IMR-90 (cell line): ENCODE measurements at regions not wholly inside any gene's neighbourhood (a gene's known extent, or its start where the extent isn't known, plus 50 kb on each side); places are given as distances from the start of the nearest gene placed in this dataset.

Experiments used
- ATAC-seq: fragments of 200-7000 bp; cut with Tn5 transposase; 2 replicates; pipeline ENCODE4 v1.9.1; 2020; ENCODE audit warnings: low read depth, mild to moderate bottlenecking, moderate library complexity
- BruUV-seq: library from RNA; stranded (reverse); fragments of 400-500 nt; replicated peaks from 2 replicates; lab custom pipeline; 2021; lab: Mats Ljungman, UMichigan
- CTCF ChIA-PET: fragments of 300-600 bp; formaldehyde crosslinking; extraction: SDS; loops from one replicate; lab custom pipeline; 2021; ENCODE audit warnings: antibody characterized with exemption; lab: Yijun Ruan, JAX
- POLR2A ChIA-PET: fragments of 300-600 bp; sonication (Branson Sonifier 250); formaldehyde crosslinking; loops from one replicate; lab custom pipeline; 2022; ENCODE audit warnings: antibody characterized with exemption; ENCODE audit not compliant: unreplicated experiment; lab: Charles Lee
- DNase-seq: peaks from one replicate; pipeline ENCODE4 v3.0.0; 2013
- H2AFZ ChIP-seq: replicated peaks from 2 replicates; pipeline ENCODE3; 2013; ENCODE audit warnings: low read length, mild to moderate bottlenecking; ENCODE audit not compliant: poor library complexity
- H2AK5ac ChIP-seq: 2 replicates; pipeline ENCODE4 v1.6.1; 2013; ENCODE audit warnings: low read depth, low read length, inconsistent platforms
- H2AK9ac ChIP-seq: replicated peaks from 2 replicates; pipeline ENCODE3; 2013; ENCODE audit warnings: mild to moderate bottlenecking, low read depth, low read length, moderate library complexity; ENCODE audit not compliant: poor library complexity
- H2BK120ac ChIP-seq: 2 replicates; pipeline ENCODE4 v1.6.1; 2013; ENCODE audit warnings: low read depth, low read length, inconsistent platforms
- H2BK15ac ChIP-seq: 3 replicates; pipeline ENCODE4 v1.6.1; 2013; ENCODE audit warnings: low read depth, low read length, inconsistent platforms
- H2BK20ac ChIP-seq: 2 replicates; pipeline ENCODE4 v1.6.1; 2013; ENCODE audit warnings: low read depth, mild to moderate bottlenecking, inconsistent platforms, low read length, moderate library complexity
- H2BK5ac ChIP-seq: 2 replicates; pipeline ENCODE4 v1.6.1; 2013; ENCODE audit warnings: mild to moderate bottlenecking, low read depth, low read length, inconsistent platforms; ENCODE audit not compliant: poor library complexity, severe bottlenecking
- H3K14ac ChIP-seq: replicated peaks from 2 replicates; pipeline ENCODE4 v1.6.1; 2013; ENCODE audit warnings: low read depth, low read length, inconsistent platforms
- H3K18ac ChIP-seq: 2 replicates; pipeline ENCODE4 v1.6.1; 2013; ENCODE audit warnings: low read depth, low read length, control low read depth
- H3K23ac ChIP-seq: 2 replicates; pipeline ENCODE4 v1.6.1; 2013; ENCODE audit warnings: low read depth, low read length, inconsistent platforms
- H3K27ac ChIP-seq: 2 replicates; pipeline ENCODE4 v1.5.1; 2013; ENCODE audit warnings: mild to moderate bottlenecking, control low read depth, low read length; ENCODE audit not compliant: insufficient read depth
- H3K27me3 ChIP-seq: 2 replicates; pipeline ENCODE4 v1.6.1; 2013; ENCODE audit warnings: low read length; ENCODE audit not compliant: control insufficient read depth, insufficient read depth
- H3K36me3 ChIP-seq: 2 replicates; pipeline ENCODE4 v1.6.1; 2013; ENCODE audit warnings: low read length, mixed read lengths; ENCODE audit not compliant: control insufficient read depth, insufficient read depth
- H3K4ac ChIP-seq: 2 replicates; pipeline ENCODE4 v1.6.1; 2013; ENCODE audit warnings: low read depth, low read length, inconsistent platforms
- H3K4me1 ChIP-seq: 2 replicates; pipeline ENCODE4 v1.6.1; 2013; ENCODE audit warnings: low read length, mixed read lengths; ENCODE audit not compliant: control insufficient read depth, insufficient read depth
- H3K4me2 ChIP-seq: 2 replicates; pipeline ENCODE4 v1.6.1; 2013; ENCODE audit warnings: low read depth, mild to moderate bottlenecking, control low read depth, low read length, moderate library complexity
- H3K4me3 ChIP-seq: 2 replicates; pipeline ENCODE4 v1.5.1; 2013; ENCODE audit warnings: low read depth, mild to moderate bottlenecking, control low read depth, low read length, moderate library complexity; ENCODE audit not compliant: insufficient read depth
- H3K56ac ChIP-seq: 2 replicates; pipeline ENCODE4 v1.6.1; 2013; ENCODE audit warnings: low read length, inconsistent platforms; ENCODE audit not compliant: insufficient read depth; ENCODE audit errors: extremely low read depth
- H3K79me1 ChIP-seq, 2 experiments: 2 replicates each; pipeline ENCODE4 v1.6.1; 2013; ENCODE audit warnings: low read length in 2 of 2, inconsistent platforms in 1 of 2, low read depth in 1 of 2
- H3K9ac ChIP-seq: 2 replicates; pipeline ENCODE4 v1.6.1; 2013; ENCODE audit warnings: low read depth, low read length, control low read depth
- H3K9me1 ChIP-seq: 2 replicates; pipeline ENCODE4 v1.6.1; 2013; ENCODE audit warnings: low read length, inconsistent platforms; ENCODE audit not compliant: insufficient read depth
- H3K9me3 ChIP-seq: 2 replicates; pipeline ENCODE4 v1.6.1; 2013; ENCODE audit warnings: low read length; ENCODE audit not compliant: control insufficient read depth, insufficient read depth
- H4K20me1 ChIP-seq: 2 replicates; pipeline ENCODE4 v1.6.1; 2013; ENCODE audit warnings: low read length, inconsistent platforms; ENCODE audit not compliant: insufficient read depth
- H4K5ac ChIP-seq: 2 replicates; pipeline ENCODE4 v1.6.1; 2013; ENCODE audit warnings: mild to moderate bottlenecking, low read depth, low read length, control low read depth
- H4K8ac ChIP-seq, 2 experiments: 2 replicates each; pipeline ENCODE4 v1.6.1; 2013; ENCODE audit warnings: low read depth in 2 of 2, low read length in 2 of 2, control low read depth in 1 of 2, inconsistent platforms in 1 of 2
- H4K91ac ChIP-seq: 2 replicates; pipeline ENCODE4 v1.6.1; 2013; ENCODE audit warnings: low read depth, low read length, inconsistent platforms; ENCODE audit not compliant: insufficient read depth
- CHD1 ChIP-seq: IDR thresholded peaks from 2 replicates; pipeline ENCODE4 v1.6.1; 2012; ENCODE audit warnings: low read depth, low read length, improper control_type of control experiment
- MXI1 ChIP-seq: IDR thresholded peaks from 2 replicates; pipeline ENCODE4 v1.6.1; 2012; ENCODE audit warnings: low read depth, mild to moderate bottlenecking, low read length, moderate library complexity, borderline replicate concordance
- NFE2L2 ChIP-seq: fragments of 150-350 bp; IDR thresholded peaks from 2 replicates; pipeline ENCODE4 v1.6.1; 2016; ENCODE audit warnings: low read depth, mild to moderate bottlenecking, low read length
- RAD21 ChIP-seq: IDR thresholded peaks from 2 replicates; pipeline ENCODE4 v1.6.1; 2012; ENCODE audit warnings: low read length, improper control_type of control experiment
- RFX5 ChIP-seq: IDR thresholded peaks from 2 replicates; pipeline ENCODE4 v1.8.0; 2012; ENCODE audit warnings: low read depth, mild to moderate bottlenecking, low read length, moderate library complexity
- USF2 ChIP-seq: fragments of 150-350 bp; IDR thresholded peaks from 2 replicates; pipeline ENCODE4 v1.6.1; 2017; ENCODE audit warnings: mild to moderate bottlenecking, antibody characterized with exemption, low read length, low read depth
- WGBS, 2 experiments: methylation state at CpG; one replicate each; pipeline versions ENCODE4 v1.1.5 to v1.1.7; 2013; ENCODE audit warnings: missing lambda C conversion rate in 2 of 2; ENCODE audit not compliant: insufficient read length in 1 of 2; ENCODE audit errors: extremely low coverage in 2 of 2; 5-methylcytosine and 5-hydroxymethylcytosine counted together
- dilution Hi-C: fragments of 300-500 bp; cut with HindIII; formaldehyde crosslinking; loops from one replicate; pipeline ENCODE4 v1.14.3; 2018; ENCODE audit warnings: low sequenced_read_pairs; ENCODE audit not compliant: unreplicated experiment
- in situ Hi-C: fragments of 300-500 bp; cut with MboI; formaldehyde crosslinking; loops from 3 replicates; pipeline ENCODE4 v1.14.3; 2019; ENCODE audit warnings: low sequenced_read_pairs, inconsistent platforms, mixed read lengths
- intact Hi-C: fragments of 100-400 bp; cut with micrococcal nuclease; formaldehyde crosslinking; loops from 2 replicates; pipeline ENCODE4 v1.10.0; 2022
- TF ChIP-seq, protein P1 (sequence below): conservative IDR thresholded peaks from 2 replicates; pipeline ENCODE4 v1.5.1; 2012; ENCODE audit warnings: mild to moderate bottlenecking, low read depth, low read length, improper control_type of control experiment
- TF ChIP-seq, protein P2 (sequence below): fragments of 150-350 bp; IDR thresholded peaks from 2 replicates; pipeline ENCODE4 v1.6.1; 2016; ENCODE audit warnings: low read depth, mild to moderate bottlenecking, low read length, moderate library complexity, borderline replicate concordance

GRCh38 chr2:152246686-152247336 is 71.2 kb upstream of the STAM2 start (continued):
- TF ChIP-seq RAD21: no peak

DNA sequence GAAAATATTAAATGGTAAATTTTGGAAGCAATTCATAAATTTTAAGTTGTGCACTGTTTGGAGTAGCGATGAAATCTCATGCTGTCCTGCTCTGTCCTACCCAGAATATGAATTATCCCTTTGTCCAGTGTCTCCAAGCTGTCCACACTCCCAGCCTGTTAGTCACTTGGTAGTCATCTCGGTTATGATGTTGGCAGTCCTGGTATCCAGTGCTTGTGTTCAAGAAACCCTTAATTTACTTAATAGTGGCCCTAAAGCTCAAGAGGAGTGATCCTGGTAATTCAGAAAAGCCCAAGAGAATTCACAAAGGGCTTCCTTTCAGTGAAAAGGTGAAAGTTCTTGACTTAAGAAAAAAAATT is 71.8 kb upstream of the STAM2 start:
- H2BK5ac ChIP-seq: no peak overlapping the region
- ChIA-PET CTCF (no interaction called here), POLR2A (no interaction called here)
- H2BK20ac ChIP-seq: no peak overlapping the region
- intact Hi-C loops: no loop called here
- no peak overlapping the region for H3K4ac ChIP-seq
- H3K9me3 ChIP-seq: no peaks in the 10 kb centered on the region
- H3K9ac ChIP-seq: no peak overlapping the region
- H2AK5ac ChIP-seq: no peak overlapping the region
- no peak overlapping the region for H3K27ac ChIP-seq
- H2BK120ac ChIP-seq: no peak overlapping the region
- TF ChIP-seq RFX5: no peak
- TF ChIP-seq, protein P1, sequence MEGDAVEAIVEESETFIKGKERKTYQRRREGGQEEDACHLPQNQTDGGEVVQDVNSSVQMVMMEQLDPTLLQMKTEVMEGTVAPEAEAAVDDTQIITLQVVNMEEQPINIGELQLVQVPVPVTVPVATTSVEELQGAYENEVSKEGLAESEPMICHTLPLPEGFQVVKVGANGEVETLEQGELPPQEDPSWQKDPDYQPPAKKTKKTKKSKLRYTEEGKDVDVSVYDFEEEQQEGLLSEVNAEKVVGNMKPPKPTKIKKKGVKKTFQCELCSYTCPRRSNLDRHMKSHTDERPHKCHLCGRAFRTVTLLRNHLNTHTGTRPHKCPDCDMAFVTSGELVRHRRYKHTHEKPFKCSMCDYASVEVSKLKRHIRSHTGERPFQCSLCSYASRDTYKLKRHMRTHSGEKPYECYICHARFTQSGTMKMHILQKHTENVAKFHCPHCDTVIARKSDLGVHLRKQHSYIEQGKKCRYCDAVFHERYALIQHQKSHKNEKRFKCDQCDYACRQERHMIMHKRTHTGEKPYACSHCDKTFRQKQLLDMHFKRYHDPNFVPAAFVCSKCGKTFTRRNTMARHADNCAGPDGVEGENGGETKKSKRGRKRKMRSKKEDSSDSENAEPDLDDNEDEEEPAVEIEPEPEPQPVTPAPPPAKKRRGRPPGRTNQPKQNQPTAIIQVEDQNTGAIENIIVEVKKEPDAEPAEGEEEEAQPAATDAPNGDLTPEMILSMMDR: no peak
- TF ChIP-seq NFE2L2: no peak
- TF ChIP-seq, protein P2, sequence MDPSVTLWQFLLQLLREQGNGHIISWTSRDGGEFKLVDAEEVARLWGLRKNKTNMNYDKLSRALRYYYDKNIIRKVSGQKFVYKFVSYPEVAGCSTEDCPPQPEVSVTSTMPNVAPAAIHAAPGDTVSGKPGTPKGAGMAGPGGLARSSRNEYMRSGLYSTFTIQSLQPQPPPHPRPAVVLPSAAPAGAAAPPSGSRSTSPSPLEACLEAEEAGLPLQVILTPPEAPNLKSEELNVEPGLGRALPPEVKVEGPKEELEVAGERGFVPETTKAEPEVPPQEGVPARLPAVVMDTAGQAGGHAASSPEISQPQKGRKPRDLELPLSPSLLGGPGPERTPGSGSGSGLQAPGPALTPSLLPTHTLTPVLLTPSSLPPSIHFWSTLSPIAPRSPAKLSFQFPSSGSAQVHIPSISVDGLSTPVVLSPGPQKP: no peak
- no peak for TF ChIP-seq CHD1
- TF ChIP-seq MXI1: no peak
- TF ChIP-seq USF2: no peak
- TF ChIP-seq RAD21: no peak
- dilution Hi-C loops: no loop called here
- no peak overlapping the region for H4K91ac ChIP-seq
- H2BK15ac ChIP-seq: no peak overlapping the region
- no peaks in the 10 kb centered on the region for H4K20me1 ChIP-seq
- H3K4me2 ChIP-seq: no peak overlapping the region
- no peaks in the 10 kb centered on the region for H3K4me1 ChIP-seq
- WGBS, 2 experiments: no CpG with 5 or more reads among the region's 2 CpGs
- no TSS peak for BruUV-seq
- peaks cover 1% of the 10 kb centered on the region; the same call in 1 of the 2 replicates for H3K27me3 ChIP-seq
- DNase-seq (peak; percentile 55), ATAC-seq (peak; percentile 80)
- no peak overlapping the region for H4K8ac ChIP-seq
- no peak overlapping the region for H4K5ac ChIP-seq
- H3K14ac ChIP-seq: no peak overlapping the region
- H2AK9ac ChIP-seq: no peak overlapping the region
- no peak overlapping the region for H3K23ac ChIP-seq
- no peak overlapping the region for H3K18ac ChIP-seq
- no peak overlapping the region for H2AFZ ChIP-seq
- no peaks in the 10 kb centered on the region for H3K9me1 ChIP-seq
- H3K36me3 ChIP-seq: no peaks in the 10 kb centered on the region
- H3K56ac ChIP-seq: no peak overlapping the region
- no peaks in the 10 kb centered on the region for H3K79me1 ChIP-seq
- H3K4me3 ChIP-seq: no peak overlapping the region
- in situ Hi-C loops: no loop called here
